ENCODE measurements at regions not wholly inside any gene's neighbourhood (a gene's known extent, or its start where the extent isn't known, plus 50 kb on each side); places are given as distances from the start of the nearest gene placed in this dataset.

DNA sequence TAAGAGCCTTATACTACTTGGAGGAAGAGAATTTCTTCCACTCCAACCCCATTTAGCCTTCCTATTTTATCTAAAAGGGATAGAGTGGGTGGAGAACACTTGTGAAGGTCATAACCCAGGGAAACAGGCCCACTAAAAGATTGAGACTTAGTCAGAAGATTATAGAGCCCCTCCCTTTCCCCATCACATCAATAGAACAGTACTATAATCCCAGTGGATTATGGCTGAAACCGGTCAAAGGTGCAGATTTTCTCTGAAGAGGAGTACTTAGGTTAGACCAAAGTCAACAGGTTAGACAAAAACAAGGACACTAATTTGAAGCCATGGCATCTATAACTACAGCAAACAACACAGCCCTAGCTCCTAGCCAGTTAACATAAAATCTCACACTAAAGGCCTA lies 330.9 kb upstream of the NOX3 start:
- TF ChIP-seq REST (IDR thresholded peaks at IDR 0.05; ENCODE audit: insufficient replicate concordance, low read depth) (no peak), GABPA (IDR thresholded peaks at IDR 0.05; ENCODE audit: low read depth) (no peak), SPI1 (IDR thresholded peaks at IDR 0.05; ENCODE audit: borderline replicate concordance, low read depth) (no peak), POLR2AphosphoS5 (IDR thresholded peaks at IDR 0.05; ENCODE audit: low read depth) (no peak)
- TF ChIP-seq, protein P1, sequence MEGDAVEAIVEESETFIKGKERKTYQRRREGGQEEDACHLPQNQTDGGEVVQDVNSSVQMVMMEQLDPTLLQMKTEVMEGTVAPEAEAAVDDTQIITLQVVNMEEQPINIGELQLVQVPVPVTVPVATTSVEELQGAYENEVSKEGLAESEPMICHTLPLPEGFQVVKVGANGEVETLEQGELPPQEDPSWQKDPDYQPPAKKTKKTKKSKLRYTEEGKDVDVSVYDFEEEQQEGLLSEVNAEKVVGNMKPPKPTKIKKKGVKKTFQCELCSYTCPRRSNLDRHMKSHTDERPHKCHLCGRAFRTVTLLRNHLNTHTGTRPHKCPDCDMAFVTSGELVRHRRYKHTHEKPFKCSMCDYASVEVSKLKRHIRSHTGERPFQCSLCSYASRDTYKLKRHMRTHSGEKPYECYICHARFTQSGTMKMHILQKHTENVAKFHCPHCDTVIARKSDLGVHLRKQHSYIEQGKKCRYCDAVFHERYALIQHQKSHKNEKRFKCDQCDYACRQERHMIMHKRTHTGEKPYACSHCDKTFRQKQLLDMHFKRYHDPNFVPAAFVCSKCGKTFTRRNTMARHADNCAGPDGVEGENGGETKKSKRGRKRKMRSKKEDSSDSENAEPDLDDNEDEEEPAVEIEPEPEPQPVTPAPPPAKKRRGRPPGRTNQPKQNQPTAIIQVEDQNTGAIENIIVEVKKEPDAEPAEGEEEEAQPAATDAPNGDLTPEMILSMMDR (IDR thresholded peaks at IDR 0.05; ENCODE audit: insufficient read depth, low read length), result no peak
